Activated CD4-positive, alpha-beta memory T cell treated with anti-CD3 and anti-CD28 coated beads, Interleukin-2, amount 10 ng/mL, durations not matched to agents 7 days and 5 days (primary cell): ENCODE measurements at regions not wholly inside any gene's neighbourhood (a gene's known extent, or its start where the extent isn't known, plus 50 kb on each side); places are given as distances from the start of the nearest gene placed in this dataset.

ENCODE experiments used
- CTCF ChIA-PET: fragments of 350-600 bp; sonication (Branson Sonifier 250); formaldehyde crosslinking; loops from one replicate; lab custom pipeline; 2021; ENCODE audit warnings: antibody characterized with exemption, inconsistent platforms; lab: Charles Lee
- POLR2A ChIA-PET: fragments of 350-600 bp; sonication (Branson Sonifier 250); formaldehyde crosslinking; loops from one replicate; lab custom pipeline; 2021; ENCODE audit warnings: antibody characterized with exemption; lab: Charles Lee
- DNase-seq: peaks from one replicate; pipeline ENCODE4 v3.0.0-alpha.2; 2020
- H3K27ac Mint-ChIP-seq: one replicate; pipeline ENCODE4 v1.8.0; 2021; ENCODE audit warnings: mild to moderate bottlenecking, mixed read lengths
- H3K27me3 Mint-ChIP-seq: one replicate; pipeline ENCODE4 v1.8.0; 2021; ENCODE audit warnings: mixed read lengths
- H3K36me3 Mint-ChIP-seq: one replicate; pipeline ENCODE4 v1.8.0; 2021; ENCODE audit warnings: low read depth, mixed read lengths
- H3K4me1 Mint-ChIP-seq: one replicate; pipeline ENCODE4 v1.8.0; 2021; ENCODE audit warnings: mixed read lengths
- H3K4me3 Mint-ChIP-seq: one replicate; pipeline ENCODE4 v1.8.0; 2021; ENCODE audit warnings: mild to moderate bottlenecking, mixed read lengths
- H3K9me3 Mint-ChIP-seq: one replicate; pipeline ENCODE4 v1.8.0; 2021; ENCODE audit warnings: mixed read lengths

- no peak for DNase-seq
- H3K4me1 Mint-ChIP-seq: no peaks in the 10 kb centered on the region
- H3K27ac Mint-ChIP-seq: no peak overlapping the region
- H3K4me3 Mint-ChIP-seq: no peak overlapping the region
- H3K36me3 Mint-ChIP-seq: peaks cover 5% of the 10 kb centered on the region
- POLR2A ChIA-PET: no interaction called here
- CTCF ChIA-PET: no interaction called here
- no peaks in the 10 kb centered on the region for H3K27me3 Mint-ChIP-seq
- H3K9me3 Mint-ChIP-seq: peaks cover 7% of the 10 kb centered on the region
Measured at GRCh38 chr16:72517154-72517553, 345.2 kb upstream of the PMFBP1 start.

- no peak overlapping the region for H3K27ac Mint-ChIP-seq
- no peaks in the 10 kb centered on the region for H3K27me3 Mint-ChIP-seq
- H3K4me1 Mint-ChIP-seq: no peaks in the 10 kb centered on the region
- no peaks in the 10 kb centered on the region for H3K36me3 Mint-ChIP-seq
- CTCF ChIA-PET: no interaction called here
- POLR2A ChIA-PET: no interaction called here
- DNase-seq: no peak
- H3K4me3 Mint-ChIP-seq: no peak overlapping the region
- H3K9me3 Mint-ChIP-seq: no peaks in the 10 kb centered on the region
Measured at GRCh38 chr16:72511171-72511570, 339.2 kb upstream of the PMFBP1 start.

GRCh38 chr16:72508191-72508590 lies 336.2 kb upstream of the PMFBP1 start:
- Mint-ChIP-seq H3K36me3 (no peaks in the 10 kb centered on the region), H3K9me3 (no peaks in the 10 kb centered on the region), H3K4me3 (no peak overlapping the region), H3K27me3 (no peaks in the 10 kb centered on the region), H3K27ac (no peak overlapping the region), H3K4me1 (no peaks in the 10 kb centered on the region)
- DNase-seq: no peak
- CTCF ChIA-PET: no interaction called here
- POLR2A ChIA-PET: no interaction called here

GRCh38 chr16:72502594-72503005 lies 330.6 kb upstream of the PMFBP1 start:
- ChIA-PET POLR2A (no interaction called here), CTCF (interaction anchor here (0.7 to 1.4 kb wide), 2 partner anchors 330 to 355 kb away, joined by 3 to 4 read pairs; no protein-coding TSS in a partner anchor)
- H3K9me3 Mint-ChIP-seq: no peaks in the 10 kb centered on the region
- no peak overlapping the region for H3K27ac Mint-ChIP-seq
- no peak for DNase-seq
- no peaks in the 10 kb centered on the region for H3K27me3 Mint-ChIP-seq
- no peaks in the 10 kb centered on the region for H3K36me3 Mint-ChIP-seq
- no peaks in the 10 kb centered on the region for H3K4me1 Mint-ChIP-seq
- H3K4me3 Mint-ChIP-seq: no peak overlapping the region

- peak; percentile 39 for DNase-seq
- H3K4me1 Mint-ChIP-seq: no peaks in the 10 kb centered on the region
- H3K4me3 Mint-ChIP-seq: no peak overlapping the region
- H3K36me3 Mint-ChIP-seq: no peaks in the 10 kb centered on the region
- H3K27ac Mint-ChIP-seq: no peak overlapping the region
- CTCF ChIA-PET: interaction anchor here (1.4 kb wide), 1 partner anchor 331 kb away, joined by 4 read pairs; no protein-coding TSS in a partner anchor
- H3K27me3 Mint-ChIP-seq: no peaks in the 10 kb centered on the region
- no peaks in the 10 kb centered on the region for H3K9me3 Mint-ChIP-seq
- POLR2A ChIA-PET: no interaction called here
Measured at GRCh38 chr16:72501739-72502593, 330.0 kb upstream of the PMFBP1 start.

- H3K9me3 Mint-ChIP-seq: no peaks in the 10 kb centered on the region
- ChIA-PET POLR2A (no interaction called here), CTCF (interaction anchor here (0.9 to 1.0 kb wide), 2 partner anchors 332 to 695 kb away, joined by 3 read pairs; no protein-coding TSS in a partner anchor)
- H3K36me3 Mint-ChIP-seq: no peaks in the 10 kb centered on the region
- no peaks in the 10 kb centered on the region for H3K27me3 Mint-ChIP-seq
- H3K4me3 Mint-ChIP-seq: no peak overlapping the region
- DNase-seq: no peak
- H3K4me1 Mint-ChIP-seq: no peaks in the 10 kb centered on the region
- no peak overlapping the region for H3K27ac Mint-ChIP-seq
Measured at GRCh38 chr16:72500545-72500944, 328.6 kb upstream of the PMFBP1 start.

- CTCF ChIA-PET: interaction anchor here (1.0 kb wide), 1 partner anchor 339 kb away, joined by 6 read pairs; no protein-coding TSS in a partner anchor
- POLR2A ChIA-PET: no interaction called here
- H3K36me3 Mint-ChIP-seq: no peaks in the 10 kb centered on the region
- no peak overlapping the region for H3K4me3 Mint-ChIP-seq
- H3K9me3 Mint-ChIP-seq: no peaks in the 10 kb centered on the region
- no peaks in the 10 kb centered on the region for H3K4me1 Mint-ChIP-seq
- DNase-seq: no peak
- H3K27me3 Mint-ChIP-seq: no peaks in the 10 kb centered on the region
- no peak overlapping the region for H3K27ac Mint-ChIP-seq
Measured at GRCh38 chr16:72493716-72494415, 321.9 kb upstream of the PMFBP1 start.

GRCh38 chr16:72487283-72487682 lies 315.3 kb upstream of the PMFBP1 start:
- H3K4me1 Mint-ChIP-seq: peaks cover 18% of the 10 kb centered on the region
- ChIA-PET CTCF (interaction anchor here (0.7 kb wide), 1 partner anchor 74 kb away, joined by 4 read pairs; no protein-coding TSS in a partner anchor), POLR2A (no interaction called here)
- no peak for DNase-seq
- no peak overlapping the region for H3K4me3 Mint-ChIP-seq
- H3K27ac Mint-ChIP-seq: no peak overlapping the region
- H3K9me3 Mint-ChIP-seq: no peaks in the 10 kb centered on the region
- no peaks in the 10 kb centered on the region for H3K27me3 Mint-ChIP-seq
- H3K36me3 Mint-ChIP-seq: peaks cover 3% of the 10 kb centered on the region

GRCh38 chr16:72482695-72483094 lies 310.7 kb upstream of the PMFBP1 start:
- no peaks in the 10 kb centered on the region for H3K9me3 Mint-ChIP-seq
- peak overlapping the region; percentile 12 for H3K4me3 Mint-ChIP-seq
- H3K4me1 Mint-ChIP-seq: peaks cover 36% of the 10 kb centered on the region
- ChIA-PET POLR2A (interaction anchor here (0.7 kb wide), 1 partner anchor 183 kb away, joined by 3 read pairs; no protein-coding TSS in a partner anchor), CTCF (interaction anchor here (1.3 kb wide), 1 partner anchor 358 kb away, joined by 3 read pairs; no protein-coding TSS in a partner anchor)
- DNase-seq: no peak
- H3K27ac Mint-ChIP-seq: peak overlapping the region; percentile 49
- no peaks in the 10 kb centered on the region for H3K27me3 Mint-ChIP-seq
- peaks cover 5% of the 10 kb centered on the region for H3K36me3 Mint-ChIP-seq

- ChIA-PET POLR2A (no interaction called here), CTCF (no interaction called here)
- Mint-ChIP-seq H3K27ac (no peak overlapping the region), H3K9me3 (no peaks in the 10 kb centered on the region), H3K4me3 (no peak overlapping the region), H3K4me1 (peaks cover 36% of the 10 kb centered on the region), H3K27me3 (no peaks in the 10 kb centered on the region), H3K36me3 (peaks cover 2% of the 10 kb centered on the region)
- DNase-seq: no peak
Measured at GRCh38 chr16:72481419-72481818, 309.5 kb upstream of the PMFBP1 start.

GRCh38 chr16:72480911-72481310 lies 309.0 kb upstream of the PMFBP1 start:
- ChIA-PET CTCF (no interaction called here), POLR2A (no interaction called here)
- Mint-ChIP-seq H3K4me3 (no peak overlapping the region), H3K27me3 (no peaks in the 10 kb centered on the region), H3K36me3 (peaks cover 2% of the 10 kb centered on the region), H3K4me1 (peaks cover 37% of the 10 kb centered on the region), H3K27ac (no peak overlapping the region), H3K9me3 (no peaks in the 10 kb centered on the region)
- no peak for DNase-seq

- H3K9me3 Mint-ChIP-seq: no peaks in the 10 kb centered on the region
- H3K27me3 Mint-ChIP-seq: no peaks in the 10 kb centered on the region
- H3K4me3 Mint-ChIP-seq: no peak overlapping the region
- peaks cover 19% of the 10 kb centered on the region for H3K4me1 Mint-ChIP-seq
- DNase-seq: no peak
- CTCF ChIA-PET: no interaction called here
- peak overlapping the region; percentile 11 for H3K27ac Mint-ChIP-seq
- H3K36me3 Mint-ChIP-seq: peaks cover 2% of the 10 kb centered on the region
- POLR2A ChIA-PET: no interaction called here
Measured at GRCh38 chr16:72475688-72476087, 303.7 kb upstream of the PMFBP1 start.

- no peak for DNase-seq
- POLR2A ChIA-PET: no interaction called here
Measured at GRCh38 chr16:72474501-72475123, 302.7 kb upstream of the PMFBP1 start.

More at GRCh38 chr16:72474501-72475123, 302.7 kb upstream of the PMFBP1 start:
- Mint-ChIP-seq H3K27ac (peak overlapping the region; percentile 34), H3K4me3 (no peak overlapping the region), H3K4me1 (peaks cover 16% of the 10 kb centered on the region), H3K36me3 (no peaks in the 10 kb centered on the region), H3K9me3 (no peaks in the 10 kb centered on the region), H3K27me3 (no peaks in the 10 kb centered on the region)
- CTCF ChIA-PET: interaction anchor here (0.5 kb wide), 1 partner anchor 158 kb away, joined by 3 read pairs; no protein-coding TSS in a partner anchor
